B cell (primary cell): ENCODE measurements at regions not wholly inside any gene's neighbourhood (a gene's known extent, or its start where the extent isn't known, plus 50 kb on each side); places are given as distances from the start of the nearest gene placed in this dataset.

Source experiments
- ATAC-seq: fragments of 200-7000 bp; cut with Tn5 transposase; one replicate; pipeline ENCODE4 v1.10.0; 2021; ENCODE audit warnings: low read depth, mild to moderate bottlenecking, moderate number of reproducible peaks, moderate library complexity
- CTCF ChIA-PET: fragments of 350-600 bp; sonication (Branson Sonifier 250); formaldehyde crosslinking; loops from one replicate; lab custom pipeline; 2021; ENCODE audit warnings: antibody characterized with exemption, inconsistent platforms; lab: Charles Lee
- POLR2A ChIA-PET: fragments of 350-600 bp; sonication (Branson Sonifier 250); formaldehyde crosslinking; loops from one replicate; lab custom pipeline; 2021; ENCODE audit warnings: antibody characterized with exemption; lab: Charles Lee
- DNase-seq: peaks from one replicate; pipeline ENCODE4 v3.0.0; 2013
- H2AFZ ChIP-seq: 2 replicates; pipeline ENCODE4 v1.6.1; 2012; ENCODE audit warnings: mild to moderate bottlenecking, low read depth, low read length; ENCODE audit not compliant: insufficient read depth, poor library complexity, severe bottlenecking
- H3K27ac ChIP-seq, 2 donors: 1 replicate in 1 of 2; 2 replicates in 1 of 2; pipeline ENCODE4 v1.5.1; 2012 to 2013; ENCODE audit warnings: low read length in 2 of 2, mild to moderate bottlenecking in 2 of 2, moderate library complexity in 1 of 2
- H3K27me3 ChIP-seq, 4 experiments: fragments of 200-600 bp in 1 of 4; sonication (generic) in 1 of 4; replicated peaks in 1 of 4; 1 replicate in 2 of 4; 2 replicates in 2 of 4; pipeline versions ENCODE4 v1.6.1 to v1.7.0; 2013 to 2016; ENCODE audit warnings: low read length in 3 of 4, mild to moderate bottlenecking in 2 of 4, mixed read lengths in 1 of 4, moderate library complexity in 1 of 4; ENCODE audit not compliant: insufficient read depth in 4 of 4, control insufficient read depth in 3 of 4; ENCODE audit errors: control extremely low read depth in 1 of 4
- H3K36me3 ChIP-seq, 2 experiments: replicated peaks in 1 of 2; 1 replicate in 1 of 2; 2 replicates in 1 of 2; pipeline versions ENCODE4 v1.6.1 to v1.7.1; 2013; ENCODE audit warnings: low read length in 1 of 2; ENCODE audit not compliant: insufficient read depth in 2 of 2, control insufficient read depth in 1 of 2; ENCODE audit errors: control extremely low read depth in 1 of 2, extremely low read depth in 1 of 2
- H3K4me1 ChIP-seq, 2 donors: fragments of 200-600 bp in 1 of 2; sonication (generic) in 1 of 2; 1 replicate in 1 of 2; 2 replicates in 1 of 2; pipeline versions ENCODE4 v1.5.1 to v1.6.1; 2013 to 2017; ENCODE audit warnings: low read length in 2 of 2; ENCODE audit not compliant: control insufficient read depth in 2 of 2, insufficient read depth in 2 of 2
- H3K4me2 ChIP-seq: replicated peaks from 2 replicates; pipeline ENCODE3; 2012; ENCODE audit warnings: mild to moderate bottlenecking, low read depth, low read length; ENCODE audit not compliant: poor library complexity, severe bottlenecking
- H3K4me3 ChIP-seq, 5 experiments: fragments of 200-600 bp in 1 of 5; sonication (generic) in 1 of 5; 1 replicate in 3 of 5; 2 replicates in 2 of 5; pipeline versions ENCODE4 v1.5.1 to v1.7.0; 2011 to 2016; ENCODE audit warnings: low read length in 4 of 5, mild to moderate bottlenecking in 4 of 5, low read depth in 2 of 5, control low read depth in 1 of 5, moderate library complexity in 1 of 5; ENCODE audit not compliant: insufficient read depth in 1 of 5; ENCODE audit errors: control extremely low read depth in 1 of 5, extremely low read depth in 1 of 5
- H3K79me2 ChIP-seq: fragments of 200-600 bp; sonication (generic); one replicate; pipeline ENCODE4 v1.6.0; 2016; ENCODE audit warnings: low read length; ENCODE audit not compliant: control insufficient read depth, insufficient read depth
- H3K9ac ChIP-seq: fragments of 200-600 bp; sonication (generic); 2 replicates; pipeline ENCODE4 v1.6.1; 2017; ENCODE audit warnings: mild to moderate bottlenecking, low read length, moderate library complexity
- H3K9me3 ChIP-seq, 3 donors: one replicate each; pipeline versions ENCODE4 v1.6.1 to v1.7.1; 2013; ENCODE audit warnings: low read length in 2 of 3; ENCODE audit not compliant: control insufficient read depth in 2 of 3, insufficient read depth in 1 of 3; ENCODE audit errors: control extremely low read depth in 1 of 3
- H4K20me1 ChIP-seq: 2 replicates; pipeline ENCODE4 v1.6.0; 2012; ENCODE audit warnings: mild to moderate bottlenecking, low read length; ENCODE audit not compliant: insufficient read depth, control insufficient read depth, poor library complexity, severe bottlenecking
- H3K27ac Mint-ChIP-seq: one replicate; pipeline ENCODE4 v1.8.0; 2021; ENCODE audit warnings: mixed read lengths
- H3K27me3 Mint-ChIP-seq: one replicate; pipeline ENCODE4 v1.8.0; 2021; ENCODE audit warnings: mixed read lengths
- H3K4me1 Mint-ChIP-seq: one replicate; pipeline ENCODE4 v1.8.0; 2021; ENCODE audit warnings: mixed read lengths
- H3K4me3 Mint-ChIP-seq: one replicate; pipeline ENCODE4 v1.8.0; 2021; ENCODE audit warnings: mixed read lengths
- H3K9me3 Mint-ChIP-seq: one replicate; pipeline ENCODE4 v1.8.0; 2022; ENCODE audit warnings: mixed read lengths; ENCODE audit not compliant: insufficient read depth
- EZH2 ChIP-seq: IDR thresholded peaks from 2 replicates; pipeline ENCODE4 v1.6.1; 2012; ENCODE audit warnings: borderline replicate concordance, low read depth, mild to moderate bottlenecking, moderate library complexity, low read length; ENCODE audit not compliant: insufficient read depth, poor library complexity, severe bottlenecking
- WGBS: methylation state at CpG from one replicate; pipeline ENCODE4 v1.1.5; 2013; ENCODE audit warnings: missing lambda C conversion rate; ENCODE audit not compliant: insufficient coverage; 5-methylcytosine and 5-hydroxymethylcytosine counted together
- intact Hi-C: fragments of 100-400 bp; cut with micrococcal nuclease; formaldehyde crosslinking; loops from one replicate; pipeline ENCODE4 v1.10.0; 2022
- TF ChIP-seq, protein P1 (sequence below): fragments of 200-600 bp; IDR thresholded peaks from one replicate; pipeline ENCODE4 v1.8.0; 2022; ENCODE audit warnings: antibody characterized with exemption, mild to moderate bottlenecking

DNA sequence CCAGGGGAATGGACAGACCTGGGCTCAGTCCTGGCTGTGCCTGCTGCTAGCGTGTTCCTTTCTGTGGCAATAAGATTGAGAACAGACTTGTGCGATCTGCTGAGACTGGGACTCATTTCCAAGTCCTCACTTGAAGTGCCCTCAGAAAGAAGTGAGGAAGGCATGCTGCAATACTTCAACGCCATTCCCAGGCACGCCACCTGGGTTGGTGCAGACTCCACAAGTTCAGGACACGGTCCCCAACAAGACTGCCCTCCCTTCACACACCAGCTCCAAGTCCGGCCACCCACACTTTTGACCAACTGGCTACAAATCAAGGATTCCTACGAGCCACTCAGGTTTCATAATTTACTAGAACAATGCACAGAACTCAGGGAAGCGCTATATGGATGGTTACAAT is 391.8 kb upstream of the SULF2 start:
- POLR2A ChIA-PET, result no interaction called here
- Mint-ChIP-seq H3K27me3 (peaks cover 23% of the 10 kb centered on the region), H3K9me3 (no peaks in the 10 kb centered on the region), H3K27ac (no peak overlapping the region), H3K4me1 (no peaks in the 10 kb centered on the region), H3K4me3 (no peak overlapping the region)
- Histone ChIP-seq H3K27me3 (peaks cover 0 to 11% (median 0%) of the 10 kb centered on the region in 4 experiments), H3K9ac (no peak overlapping the region), H3K4me1 (no peaks in the 10 kb centered on the region), H3K4me2 (no peak overlapping the region), H3K36me3 (no peaks in the 10 kb centered on the region), H4K20me1 (no peaks in the 10 kb centered on the region), H3K9me3 (peaks cover 1 to 4% (median 3%) of the 10 kb centered on the region in 3 donors), H2AFZ (no peak overlapping the region), H3K4me3 (no peak overlapping the region), H3K79me2 (no peaks in the 10 kb centered on the region), H3K27ac (no peak overlapping the region)
- WGBS, result 75% methylated on average over 5 of the region's 8 CpGs
- no peak for TF ChIP-seq EZH2
- TF ChIP-seq, protein P1, sequence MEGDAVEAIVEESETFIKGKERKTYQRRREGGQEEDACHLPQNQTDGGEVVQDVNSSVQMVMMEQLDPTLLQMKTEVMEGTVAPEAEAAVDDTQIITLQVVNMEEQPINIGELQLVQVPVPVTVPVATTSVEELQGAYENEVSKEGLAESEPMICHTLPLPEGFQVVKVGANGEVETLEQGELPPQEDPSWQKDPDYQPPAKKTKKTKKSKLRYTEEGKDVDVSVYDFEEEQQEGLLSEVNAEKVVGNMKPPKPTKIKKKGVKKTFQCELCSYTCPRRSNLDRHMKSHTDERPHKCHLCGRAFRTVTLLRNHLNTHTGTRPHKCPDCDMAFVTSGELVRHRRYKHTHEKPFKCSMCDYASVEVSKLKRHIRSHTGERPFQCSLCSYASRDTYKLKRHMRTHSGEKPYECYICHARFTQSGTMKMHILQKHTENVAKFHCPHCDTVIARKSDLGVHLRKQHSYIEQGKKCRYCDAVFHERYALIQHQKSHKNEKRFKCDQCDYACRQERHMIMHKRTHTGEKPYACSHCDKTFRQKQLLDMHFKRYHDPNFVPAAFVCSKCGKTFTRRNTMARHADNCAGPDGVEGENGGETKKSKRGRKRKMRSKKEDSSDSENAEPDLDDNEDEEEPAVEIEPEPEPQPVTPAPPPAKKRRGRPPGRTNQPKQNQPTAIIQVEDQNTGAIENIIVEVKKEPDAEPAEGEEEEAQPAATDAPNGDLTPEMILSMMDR, result no peak
- intact Hi-C loops, result no loop called here
- DNase-seq (no peak), ATAC-seq (no peak)
- CTCF ChIA-PET, result no interaction called here

DNA sequence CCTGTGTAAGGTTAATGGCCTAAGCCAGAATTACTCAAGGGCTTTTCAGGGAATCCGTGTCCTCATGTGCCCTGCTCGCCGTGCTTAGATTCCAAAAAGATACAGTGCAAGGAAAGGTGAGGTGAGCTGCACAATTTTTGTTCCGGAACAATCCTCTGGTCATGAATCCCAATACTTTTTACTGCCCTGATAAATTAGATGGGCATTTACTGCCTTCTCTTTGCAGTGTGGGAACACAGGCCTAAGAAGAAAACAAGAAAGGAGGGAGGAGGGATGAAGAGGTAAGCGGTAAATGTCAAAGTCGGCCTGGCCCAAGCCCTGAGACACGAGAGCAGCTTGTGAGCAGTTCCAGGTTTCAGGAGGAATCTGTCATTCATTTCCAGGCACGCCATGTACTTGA is 390.9 kb upstream of the SULF2 start:
- Histone ChIP-seq H2AFZ (no peak overlapping the region), H3K4me2 (no peak overlapping the region), H3K9ac (no peak overlapping the region), H3K9me3 (peaks cover 1 to 4% (median 3%) of the 10 kb centered on the region in 3 donors), H3K27ac (no peak overlapping the region), H3K79me2 (no peaks in the 10 kb centered on the region), H3K4me3 (no peak overlapping the region), H3K4me1 (no peaks in the 10 kb centered on the region), H3K36me3 (no peaks in the 10 kb centered on the region), H3K27me3 (peaks cover 0 to 11% (median 0%) of the 10 kb centered on the region in 4 experiments), H4K20me1 (no peaks in the 10 kb centered on the region)
- Mint-ChIP-seq H3K27me3 (peaks cover 27% of the 10 kb centered on the region), H3K4me1 (no peaks in the 10 kb centered on the region), H3K4me3 (no peak overlapping the region), H3K9me3 (no peaks in the 10 kb centered on the region), H3K27ac (no peak overlapping the region)
- ATAC-seq (no peak), DNase-seq (no peak)
- ChIA-PET POLR2A (no interaction called here), CTCF (no interaction called here)
- TF ChIP-seq, protein P1, result no peak
- no peak for TF ChIP-seq EZH2
- intact Hi-C loops, result no loop called here
- WGBS, result 92% methylated on average over 7 of the region's 8 CpGs
